ENCODE measurements at regions not wholly inside any gene's neighbourhood (a gene's known extent, or its start where the extent isn't known, plus 50 kb on each side); places are given as distances from the start of the nearest gene placed in this dataset.

- TF ChIP-seq ARNT (IDR thresholded peaks at IDR 0.05) (no peak), TARDBP (IDR thresholded peaks at IDR 0.05) (no peak), FOXM1 (IDR thresholded peaks at IDR 0.05; ENCODE audit: borderline replicate concordance) (no peak), NFRKB (IDR thresholded peaks at IDR 0.05) (no peak), SUZ12 (IDR thresholded peaks at IDR 0.05) (no peak), PKNOX1 (IDR thresholded peaks at IDR 0.05) (no peak), FOXA1 (IDR thresholded peaks at IDR 0.05) (no peak), SP1 (IDR thresholded peaks at IDR 0.05) (no peak), BHLHE40 (IDR thresholded peaks at IDR 0.05; ENCODE audit: borderline replicate concordance) (no peak)
Observed at GRCh38 chr15:87728998-87729397, 527.5 kb downstream of the NTRK3 start.
